HG03159 (cell line): ENCODE measurements at regions not wholly inside any gene's neighbourhood (a gene's known extent, or its start where the extent isn't known, plus 50 kb on each side); places are given as distances from the start of the nearest gene placed in this dataset.
A peak's percentile ranks its signal among the peaks of the same experiment; 100 is the strongest.

Experiments
- ATAC-seq: cut with Tn5 transposase; IDR thresholded peaks from one replicate; pipeline ENCODE4 v1.9.1; 2021; ENCODE audit warnings: mild to moderate bottlenecking, moderate library complexity; ENCODE audit not compliant: unreplicated experiment

- peak; percentile 46 for ATAC-seq
Measured at GRCh38 chr4:43763029-43763610, 685.5 kb downstream of the KCTD8 start.

- no peak for ATAC-seq
Measured at GRCh38 chr4:43765514-43765913, 683.1 kb downstream of the KCTD8 start.

- peak; percentile 47 for ATAC-seq
Measured at GRCh38 chr4:43766648-43767047, 682.0 kb downstream of the KCTD8 start.

- ATAC-seq, result peak; percentile 45
Measured at GRCh38 chr4:43776371-43776770, 672.2 kb downstream of the KCTD8 start.

GRCh38 chr4:43778187-43778915 lies 670.3 kb downstream of the KCTD8 start:
- no peak for ATAC-seq

- no peak for ATAC-seq
Measured at GRCh38 chr4:43781125-43781524, 667.5 kb downstream of the KCTD8 start.

- no peak for ATAC-seq
Measured at GRCh38 chr4:43782391-43782790, 666.2 kb downstream of the KCTD8 start.

- no peak for ATAC-seq
Measured at GRCh38 chr4:43816116-43816515, 632.5 kb downstream of the KCTD8 start.

GRCh38 chr4:43822621-43823020 lies 626.0 kb downstream of the KCTD8 start:
- no peak for ATAC-seq

- ATAC-seq, result peak; percentile 62
Measured at GRCh38 chr4:43835869-43836268, 612.7 kb downstream of the KCTD8 start.

GRCh38 chr4:43837171-43837570 lies 611.4 kb downstream of the KCTD8 start:
- ATAC-seq, result no peak

GRCh38 chr4:43837604-43838003 lies 611.0 kb downstream of the KCTD8 start:
- no peak for ATAC-seq

GRCh38 chr4:43842594-43842993 lies 606.0 kb downstream of the KCTD8 start:
- no peak for ATAC-seq

GRCh38 chr4:43843501-43843900 lies 605.1 kb downstream of the KCTD8 start:
- no peak for ATAC-seq

GRCh38 chr4:43846111-43846587 lies 602.5 kb downstream of the KCTD8 start:
- no peak for ATAC-seq

GRCh38 chr4:43853565-43854264 lies 594.9 kb downstream of the KCTD8 start:
- no peak for ATAC-seq

GRCh38 chr4:43855283-43855682 lies 593.3 kb downstream of the KCTD8 start:
- ATAC-seq, result no peak

- no peak for ATAC-seq
Measured at GRCh38 chr4:43864616-43865146, 583.9 kb downstream of the KCTD8 start.

- no peak for ATAC-seq
Measured at GRCh38 chr4:43867908-43868307, 580.7 kb downstream of the KCTD8 start.

GRCh38 chr4:43875655-43876054 lies 573.0 kb downstream of the KCTD8 start:
- no peak for ATAC-seq

GRCh38 chr4:43882470-43882869 lies 566.1 kb downstream of the KCTD8 start:
- no peak for ATAC-seq

- no peak for ATAC-seq
Measured at GRCh38 chr4:43886196-43886595, 562.4 kb downstream of the KCTD8 start.
